Smooth muscle cell (in vitro differentiated cells): ENCODE measurements at regions not wholly inside any gene's neighbourhood (a gene's known extent, or its start where the extent isn't known, plus 50 kb on each side); places are given as distances from the start of the nearest gene placed in this dataset.

Experiments
- DNase-seq: peaks from one replicate; lab custom pipeline; 2025; ENCODE audit not compliant: unreplicated experiment; lab: John Stamatoyannopoulos, UW
- H2AFZ ChIP-seq: fragments of 200-600 bp; sonication (generic); 2 replicates; pipeline ENCODE4 v1.6.0; 2016; ENCODE audit warnings: antibody characterized with exemption, low read depth, mild to moderate bottlenecking
- H3F3A ChIP-seq: fragments of 200-600 bp; sonication (generic); 2 replicates; pipeline ENCODE4 v1.6.0; 2017; ENCODE audit warnings: antibody characterized with exemption, low read depth
- H3K27ac ChIP-seq: fragments of 200-600 bp; sonication (generic); 2 replicates; pipeline ENCODE4 v1.5.1; 2016; ENCODE audit warnings: low read depth, mild to moderate bottlenecking
- H3K27me3 ChIP-seq: fragments of 200-600 bp; sonication (generic); 2 replicates; pipeline ENCODE4 v1.6.1; 2016; ENCODE audit warnings: low read depth, mild to moderate bottlenecking
- H3K36me3 ChIP-seq: fragments of 200-600 bp; sonication (generic); 2 replicates; pipeline ENCODE4 v1.5.1; 2016; ENCODE audit warnings: low read depth
- H3K4me1 ChIP-seq: fragments of 200-600 bp; sonication (generic); 2 replicates; pipeline ENCODE4 v1.5.1; 2016; ENCODE audit warnings: low read depth
- H3K4me2 ChIP-seq: fragments of 200-600 bp; sonication (generic); 2 replicates; pipeline ENCODE4 v1.6.0; 2016; ENCODE audit warnings: mild to moderate bottlenecking
- H3K4me3 ChIP-seq: fragments of 200-600 bp; sonication (generic); 2 replicates; pipeline ENCODE4 v1.5.1; 2016; ENCODE audit warnings: mild to moderate bottlenecking
- H3K79me2 ChIP-seq: fragments of 200-600 bp; sonication (generic); 2 replicates; pipeline ENCODE4 v1.6.0; 2016; ENCODE audit warnings: low read depth, mild to moderate bottlenecking
- H3K9ac ChIP-seq: fragments of 200-600 bp; sonication (generic); 2 replicates; pipeline ENCODE4 v1.6.0; 2016; ENCODE audit warnings: low read depth
- H3K9me3 ChIP-seq: fragments of 200-600 bp; sonication (generic); replicated peaks from 2 replicates; pipeline ENCODE4 v1.5.1; 2016; ENCODE audit warnings: low read depth
- H4K20me1 ChIP-seq: fragments of 200-600 bp; sonication (generic); 2 replicates; pipeline ENCODE4 v1.6.0; 2016; ENCODE audit warnings: low read depth
- CTCF ChIP-seq: fragments of 200-600 bp; sonication (generic); IDR thresholded peaks from 2 replicates; pipeline ENCODE4 v1.5.1; 2017; ENCODE audit warnings: borderline replicate concordance, mild to moderate bottlenecking, antibody characterized with exemption; ENCODE audit not compliant: insufficient read depth, poor library complexity, severe bottlenecking
- WGBS: methylation state at CpG from one replicate; pipeline ENCODE4 v1.1.7; 2016; ENCODE audit warnings: low lambda C conversion rate; 5-methylcytosine and 5-hydroxymethylcytosine counted together

- Histone ChIP-seq H3K9me3 (no peaks in the 10 kb centered on the region), H3K4me2 (no peak overlapping the region), H3K4me1 (peaks cover 13% of the 10 kb centered on the region), H3F3A (no peaks in the 10 kb centered on the region), H3K79me2 (no peaks in the 10 kb centered on the region), H3K9ac (no peak overlapping the region), H3K4me3 (no peak overlapping the region), H3K27ac (no peak overlapping the region), H4K20me1 (no peaks in the 10 kb centered on the region), H3K27me3 (peaks cover 14% of the 10 kb centered on the region), H2AFZ (no peak overlapping the region), H3K36me3 (no peaks in the 10 kb centered on the region)
- WGBS, result 84% methylated on average over 9 of the region's 9 CpGs
- DNase-seq, result no peak
- no peak for TF ChIP-seq CTCF
Measured at GRCh38 chr10:123606006-123606405, 60.1 kb upstream of the GPR26 start.

GRCh38 chr10:123606955-123607354 lies 59.2 kb upstream of the GPR26 start:
- TF ChIP-seq CTCF, result no peak
- no peaks in the 10 kb centered on the region for H3K79me2 ChIP-seq
- no peaks in the 10 kb centered on the region for H3K36me3 ChIP-seq
- no peak overlapping the region for H3K4me3 ChIP-seq
- H3K27ac ChIP-seq, result no peak overlapping the region
- H4K20me1 ChIP-seq, result no peaks in the 10 kb centered on the region
- DNase-seq, result no peak
- H2AFZ ChIP-seq, result no peak overlapping the region
- H3K27me3 ChIP-seq, result peaks cover 14% of the 10 kb centered on the region
- no peaks in the 10 kb centered on the region for H3F3A ChIP-seq
- WGBS, result 66% methylated on average over 3 of the region's 3 CpGs
- no peak overlapping the region for H3K4me2 ChIP-seq
- H3K9ac ChIP-seq, result no peak overlapping the region
- no peaks in the 10 kb centered on the region for H3K9me3 ChIP-seq
- peaks cover 13% of the 10 kb centered on the region for H3K4me1 ChIP-seq

- WGBS, result 33% methylated on average over 1 of the region's 1 CpG
- no peak for TF ChIP-seq CTCF
Measured at GRCh38 chr10:123607386-123607785, 58.8 kb upstream of the GPR26 start.

GRCh38 chr10:123608047-123608446 lies 58.1 kb upstream of the GPR26 start:
- Histone ChIP-seq H3K4me3 (no peak overlapping the region), H3K9me3 (no peaks in the 10 kb centered on the region), H3K9ac (no peak overlapping the region), H3K27me3 (peaks cover 14% of the 10 kb centered on the region), H3F3A (no peaks in the 10 kb centered on the region), H3K4me2 (no peak overlapping the region), H3K36me3 (no peaks in the 10 kb centered on the region), H3K79me2 (no peaks in the 10 kb centered on the region), H3K27ac (no peak overlapping the region), H3K4me1 (peaks cover 13% of the 10 kb centered on the region), H4K20me1 (no peaks in the 10 kb centered on the region), H2AFZ (no peak overlapping the region)
- no peak for DNase-seq
- no peak for TF ChIP-seq CTCF
- WGBS, result 72% methylated on average over 3 of the region's 3 CpGs

More at GRCh38 chr10:123607386-123607785, 58.8 kb upstream of the GPR26 start:
- Histone ChIP-seq H3K4me3 (no peak overlapping the region), H3K4me1 (peaks cover 13% of the 10 kb centered on the region), H3K4me2 (no peak overlapping the region), H4K20me1 (no peaks in the 10 kb centered on the region), H2AFZ (no peak overlapping the region), H3F3A (no peaks in the 10 kb centered on the region), H3K27me3 (peaks cover 14% of the 10 kb centered on the region), H3K9me3 (no peaks in the 10 kb centered on the region), H3K27ac (no peak overlapping the region), H3K9ac (no peak overlapping the region), H3K36me3 (no peaks in the 10 kb centered on the region), H3K79me2 (no peaks in the 10 kb centered on the region)
- no peak for DNase-seq
